K562 (cell line): ENCODE measurements at regions not wholly inside any gene's neighbourhood (a gene's known extent, or its start where the extent isn't known, plus 50 kb on each side); places are given as distances from the start of the nearest gene placed in this dataset.

Source experiments
- ATAC-seq: fragments of 200-7000 bp; cut with Tn5 transposase; 3 replicates; pipeline ENCODE4 v1.9.1; 2020; ENCODE audit warnings: moderate library complexity
- BruUV-seq: library from RNA; stranded (reverse); fragments of 400-500 nt; replicated peaks from 2 replicates; lab custom pipeline; 2021; lab: Mats Ljungman, UMichigan
- CTCF ChIA-PET: fragments of 300-600 bp; formaldehyde crosslinking; extraction: SDS; loops from one replicate; lab custom pipeline; 2021; ENCODE audit warnings: low intra/inter-chr PET ratio; lab: Yijun Ruan, JAX
- POLR2A ChIA-PET: fragments of 300-600, 350-650 bp; sonication (Branson Sonifier 250); formaldehyde crosslinking; extraction: SDS; loops from one replicate; lab custom pipeline; 2021; ENCODE audit warnings: antibody characterized with exemption, inconsistent platforms; lab: Yijun Ruan, JAX
- DNase-seq, 4 experiments: peaks; one replicate each; pipeline versions ENCODE4 v3.0.0 to v3.0.0-alpha.2; 2011 to 2018; ENCODE audit warnings: low spot score in 3 of 4, mixed read lengths in 3 of 4; ENCODE audit errors: extremely low read depth in 1 of 4
- FAIRE-seq: peaks from 2 replicates; lab custom pipeline; 2011; peaks lifted over from hg19 to GRCh38; lab: Jason Lieb, UNC
- H2AFZ ChIP-seq: 2 replicates; pipeline ENCODE4 v1.6.0; 2011; ENCODE audit warnings: low read depth, low read length, control low read depth, inconsistent platforms
- H3K27ac ChIP-seq: fragments of 200-600 bp; 3 replicates; pipeline ENCODE4 v1.8.0; 2011; ENCODE audit warnings: low read depth, mild to moderate bottlenecking, control low read depth, inconsistent platforms, low read length, moderate library complexity, mixed read lengths; ENCODE audit errors: extremely low read depth
- H3K27me3 ChIP-seq, 2 experiments: fragments of 300-600 bp in 1 of 2; 2 replicates in 1 of 2; 3 replicates in 1 of 2; pipeline versions ENCODE4 v1.6.0 to v1.8.0; 2011; ENCODE audit warnings: inconsistent platforms in 2 of 2, low read length in 2 of 2, mild to moderate bottlenecking in 1 of 2, mixed read lengths in 1 of 2, moderate library complexity in 1 of 2; ENCODE audit not compliant: control insufficient read depth in 2 of 2, insufficient read depth in 2 of 2
- H3K36me3 ChIP-seq: fragments of 300-600 bp; 3 replicates; pipeline ENCODE4 v1.8.0; 2011; ENCODE audit warnings: mild to moderate bottlenecking, low read length, inconsistent platforms; ENCODE audit not compliant: control insufficient read depth, insufficient read depth
- H3K4me1 ChIP-seq, 2 experiments: fragments of 200-600 bp in 1 of 2; replicated peaks in 1 of 2; 2 replicates in 1 of 2; 3 replicates in 1 of 2; pipeline versions ENCODE4 v1.5.1 to v1.8.0; 2011; ENCODE audit warnings: inconsistent platforms in 2 of 2, low read length in 2 of 2, mild to moderate bottlenecking in 1 of 2, mixed read lengths in 1 of 2, moderate library complexity in 1 of 2; ENCODE audit not compliant: control insufficient read depth in 2 of 2, insufficient read depth in 2 of 2
- H3K4me2 ChIP-seq: 2 replicates; pipeline ENCODE4 v1.6.1; 2011; ENCODE audit warnings: low read length, control low read depth, inconsistent platforms, mixed read lengths; ENCODE audit not compliant: insufficient read depth
- H3K4me3 ChIP-seq: fragments of 200-600 bp; sonication (generic), shearing (Covaris generic); 2 replicates; pipeline ENCODE4 v1.5.1; 2016; ENCODE audit warnings: control low read depth, inconsistent platforms
- H3K79me2 ChIP-seq: fragments of 200-600 bp; 3 replicates; pipeline ENCODE4 v1.8.0; 2011; ENCODE audit warnings: low read length, inconsistent platforms; ENCODE audit not compliant: control insufficient read depth, insufficient read depth
- H3K9ac ChIP-seq, 2 experiments: 2 replicates each; pipeline versions ENCODE4 v1.6.0 to v1.6.1; 2011; ENCODE audit warnings: low read depth in 2 of 2, low read length in 2 of 2, control low read depth in 1 of 2, inconsistent platforms in 1 of 2, mild to moderate bottlenecking in 1 of 2, mixed read lengths in 1 of 2; ENCODE audit not compliant: insufficient read depth in 1 of 2
- H3K9me1 ChIP-seq: one replicate; pipeline ENCODE4 v1.6.0; 2011; ENCODE audit warnings: inconsistent platforms, mild to moderate bottlenecking, low read length, moderate library complexity; ENCODE audit not compliant: control insufficient read depth, insufficient read depth
- H3K9me3 ChIP-seq: replicated peaks from 2 replicates; pipeline ENCODE4 v1.5.1; 2011; ENCODE audit warnings: low read depth, low read length, inconsistent platforms; ENCODE audit not compliant: control insufficient read depth, insufficient read depth
- H4K20me1 ChIP-seq: replicated peaks from 2 replicates; pipeline ENCODE4 v1.6.1; 2011; ENCODE audit warnings: low read length, inconsistent platforms, mixed read lengths; ENCODE audit not compliant: control insufficient read depth, insufficient read depth
- BCL6 ChIP-seq: fragments of 250-450 bp; sonication (Bioruptor Pico); IDR thresholded peaks from 2 replicates; pipeline ENCODE4 v1.4.0; 2020
- RBM17 ChIP-seq: fragments of 200-400 bp; formaldehyde crosslinking; IDR thresholded peaks from 2 replicates; pipeline ENCODE4 v1.6.1; 2017; ENCODE audit warnings: low read depth, mild to moderate bottlenecking, low read length, borderline replicate concordance
- ZBTB40 ChIP-seq, 2 experiments: fragments of 450-650 bp in 1 of 2; sonication (generic) in 1 of 2; formaldehyde crosslinking in 1 of 2; IDR thresholded peaks; 2 replicates each; pipeline versions ENCODE4 v1.7.1 to v1.9.0; 2016 to 2022; ENCODE audit warnings: inconsistent platforms in 1 of 2, mild to moderate bottlenecking in 1 of 2, missing genetic modification reagents in 1 of 2
- whole genome bisulfite sequencing: fragments of 100-300 bp; shearing (Covaris generic); methylation state at CpG from one replicate; pipeline ENCODE4 v1.1.6; 2016; ENCODE audit warnings: low coverage, mixed read lengths; ENCODE audit not compliant: insufficient coverage; ENCODE audit errors: missing lambda C conversion rate; 5-methylcytosine and 5-hydroxymethylcytosine counted together
- in situ Hi-C: fragments of 300-500 bp; cut with MboI; formaldehyde crosslinking; loops from 4 replicates; pipeline ENCODE4 v1.15.0; 2018; ENCODE audit warnings: inconsistent platforms, mixed read lengths
- intact Hi-C: fragments of 100-400 bp; cut with micrococcal nuclease; formaldehyde crosslinking; loops from 2 replicates; pipeline ENCODE4 v1.14.2; 2022

GRCh38 chr10:44167752-44168151 lies 217.1 kb downstream of the CXCL12 start (continued):
- no peak for TF ChIP-seq ZBTB40 (IDR thresholded peaks at IDR 0.05)
- no peak for TF ChIP-seq ZBTB40 (CRISPR knock-in tag; IDR thresholded peaks at IDR 0.05)

- DNase-seq (no peak), ATAC-seq (no peak), FAIRE-seq (no peak)
- Histone ChIP-seq H3K4me3 (no peak overlapping the region), H2AFZ (no peak overlapping the region), H3K79me2 (no peaks in the 10 kb centered on the region), H3K9me3 (no peaks in the 10 kb centered on the region), H3K27me3 (peaks cover 2 to 10% of the 10 kb centered on the region in 2 experiments; a peak in 2 of 5 replicates), H3K9me1 (no peaks in the 10 kb centered on the region), H3K4me2 (no peak overlapping the region), H3K27ac (no peak overlapping the region), H3K9ac (no peak overlapping the region), H3K4me1 (no peaks in the 10 kb centered on the region), H4K20me1 (no peaks in the 10 kb centered on the region), H3K36me3 (no peaks in the 10 kb centered on the region)
- TF ChIP-seq RBM17 (no peak), BCL6 (CRISPR knock-in tag) (no peak)
- no TSS peak for BruUV-seq
- ChIA-PET POLR2A (no interaction called here), CTCF (no interaction called here)
- intact Hi-C loops (no loop called here), in situ Hi-C loops (no loop called here)
- WGBS, result 0% methylated on average over 1 of the region's 1 CpG
Measured at GRCh38 chr10:44166441-44166840, 218.5 kb downstream of the CXCL12 start.
